ENCODE measurements at regions not wholly inside any gene's neighbourhood (a gene's known extent, or its start where the extent isn't known, plus 50 kb on each side); places are given as distances from the start of the nearest gene placed in this dataset.

DNA sequence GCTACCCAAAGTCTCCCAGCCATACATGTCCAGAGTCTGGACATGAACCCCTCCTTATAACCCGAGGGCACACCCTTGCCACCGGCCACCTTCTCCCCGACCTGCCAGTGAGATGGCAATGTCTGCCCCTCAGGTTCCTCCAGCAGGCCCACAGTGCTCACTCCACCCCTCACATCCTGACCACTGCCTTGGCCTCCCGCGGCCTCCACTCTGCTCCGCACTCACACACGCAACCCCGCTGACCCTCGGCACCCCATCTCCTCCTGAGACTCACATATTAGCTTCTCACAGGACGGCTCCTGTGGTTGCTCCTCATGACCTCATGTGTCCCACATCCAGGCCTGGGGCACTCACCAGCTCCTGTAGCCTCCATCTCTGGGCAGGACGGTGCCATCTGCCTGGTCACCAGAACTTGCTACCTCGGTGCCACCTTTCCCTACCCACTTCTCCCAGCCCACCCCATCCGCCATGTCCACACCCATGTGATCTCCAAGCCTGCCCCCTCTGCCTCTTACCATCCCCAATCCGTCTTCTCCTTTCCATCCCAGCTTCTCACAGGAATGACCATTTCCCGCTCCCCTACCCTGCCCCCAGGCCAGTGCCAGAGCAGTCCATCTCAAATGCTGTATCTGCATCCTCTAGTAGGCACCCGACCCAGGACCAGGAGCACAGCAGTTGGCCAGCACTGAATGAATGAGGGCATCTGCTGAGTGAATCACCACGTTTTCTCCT is 198.6 kb upstream of the DIO3 start:
- no peak for DNase-seq

DNA sequence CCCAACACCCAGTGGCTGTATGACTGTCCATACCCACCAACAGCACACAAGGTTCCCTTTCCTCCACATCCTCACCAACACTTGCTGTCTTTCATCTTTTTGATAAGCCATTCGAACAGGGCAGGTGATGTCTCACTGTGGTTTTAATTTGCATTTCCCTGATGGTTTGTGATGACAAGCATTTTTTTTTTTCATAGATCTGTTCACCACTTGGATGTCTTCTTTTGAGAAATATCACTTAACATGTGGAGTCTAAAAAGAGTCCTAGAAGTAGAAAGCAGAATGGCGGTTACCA is 198.1 kb upstream of the DIO3 start:
- DNase-seq: no peak

DNA sequence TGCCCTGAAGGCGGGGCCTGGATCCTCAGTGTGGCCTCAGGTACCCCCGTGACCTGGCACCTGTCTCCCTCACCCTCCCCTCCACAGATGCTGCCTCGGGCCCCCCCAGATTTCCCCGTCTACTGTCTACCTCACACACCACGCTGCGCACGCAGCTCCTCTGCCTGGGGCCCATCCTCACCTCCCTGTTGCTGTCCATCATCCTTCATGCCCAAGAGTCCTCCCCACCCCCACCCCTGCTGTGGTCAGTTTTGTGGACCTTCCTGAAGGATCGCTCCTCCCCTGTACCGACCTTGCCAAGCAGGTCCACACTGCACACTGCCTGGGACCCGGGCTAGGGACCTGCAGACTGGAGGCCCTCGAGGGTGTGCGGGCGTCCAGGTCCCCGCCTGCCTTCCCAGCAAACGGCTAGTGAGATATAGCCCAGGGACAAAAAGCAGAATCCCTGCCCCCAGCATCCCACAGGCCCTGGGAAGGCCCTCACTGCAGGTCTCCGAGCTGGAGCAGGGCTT is 197.4 kb upstream of the DIO3 start:
- no peak for DNase-seq

DNA sequence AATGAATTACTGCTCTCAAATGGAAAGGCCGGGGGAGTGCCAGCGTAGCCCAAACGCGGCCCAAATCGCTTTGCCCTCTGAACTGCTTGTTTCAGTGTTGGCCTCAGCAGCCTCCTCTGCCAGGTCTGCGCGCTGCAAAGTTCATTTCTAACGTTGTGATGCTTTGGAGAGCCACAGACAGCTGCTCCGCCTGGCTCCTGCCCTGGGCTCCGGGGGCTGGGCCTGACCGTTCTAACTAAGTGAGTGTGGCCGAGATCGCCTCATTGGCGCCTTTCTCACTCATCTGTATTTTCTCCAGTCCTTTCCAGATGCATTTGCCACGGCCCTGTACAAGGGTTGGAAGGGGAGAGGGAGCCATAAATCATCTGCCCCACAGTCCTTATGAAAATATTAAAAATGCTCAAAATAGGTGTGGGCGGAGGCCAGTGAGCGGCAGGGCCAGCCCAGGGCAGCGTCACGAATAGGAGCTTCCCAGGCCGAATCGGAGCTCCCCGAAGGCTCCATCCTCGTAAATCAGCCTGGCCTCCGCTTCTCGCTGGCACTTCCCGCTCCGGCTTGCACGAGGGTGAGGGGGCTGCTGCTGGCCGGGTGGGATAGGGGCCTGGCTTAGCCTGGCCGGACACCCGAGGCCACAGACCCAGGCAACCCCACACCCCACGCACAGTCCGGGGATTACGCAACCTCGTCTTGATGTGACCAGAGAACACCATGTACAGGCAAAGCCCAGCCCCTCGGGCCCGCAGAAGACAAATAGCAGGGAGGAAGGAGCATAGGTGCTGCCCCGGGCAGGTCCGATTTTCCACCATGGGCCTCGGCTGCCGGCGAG is 196.6 kb upstream of the DIO3 start:
- no peak for DNase-seq

DNA sequence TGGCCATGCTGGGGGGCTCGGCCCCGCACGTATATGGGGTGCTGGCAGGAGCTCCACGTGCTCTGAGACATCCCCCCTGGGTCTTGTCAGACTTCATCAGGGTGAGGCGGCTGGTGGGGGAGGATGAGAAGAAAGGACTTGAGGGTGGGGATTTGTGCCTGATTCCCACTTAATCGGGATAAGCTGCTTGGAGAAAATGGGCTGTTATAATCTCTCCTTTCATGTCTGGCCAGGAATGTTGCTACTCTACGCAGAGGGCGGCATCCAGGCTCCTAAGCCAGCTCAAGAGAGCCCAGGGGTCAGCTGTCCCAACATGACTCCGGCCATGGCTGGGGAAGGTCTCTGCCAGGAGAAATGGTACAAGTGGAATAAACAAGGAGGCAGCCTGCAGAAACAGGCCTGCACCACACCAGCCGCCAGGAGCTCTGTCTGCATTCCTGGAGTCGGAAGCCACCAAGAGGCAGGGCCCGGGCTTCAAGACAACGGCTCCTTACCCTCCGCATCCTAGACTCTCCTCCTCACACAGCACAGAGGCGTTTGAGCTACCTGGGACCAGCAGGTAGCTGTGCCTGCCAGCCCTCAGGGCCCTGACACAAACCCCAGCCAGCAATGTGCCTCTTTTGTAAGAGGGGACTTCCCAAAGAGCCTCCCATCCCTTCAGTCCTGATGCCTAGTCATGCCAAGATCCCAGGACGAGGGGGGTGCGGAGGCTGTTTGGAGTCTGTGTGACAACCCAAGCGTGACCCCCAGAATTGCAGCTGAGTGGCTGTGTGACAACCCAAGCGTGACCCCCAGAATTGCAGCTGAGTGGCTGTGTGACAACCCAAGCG is 195.8 kb upstream of the DIO3 start:
- no peak for DNase-seq

DNA sequence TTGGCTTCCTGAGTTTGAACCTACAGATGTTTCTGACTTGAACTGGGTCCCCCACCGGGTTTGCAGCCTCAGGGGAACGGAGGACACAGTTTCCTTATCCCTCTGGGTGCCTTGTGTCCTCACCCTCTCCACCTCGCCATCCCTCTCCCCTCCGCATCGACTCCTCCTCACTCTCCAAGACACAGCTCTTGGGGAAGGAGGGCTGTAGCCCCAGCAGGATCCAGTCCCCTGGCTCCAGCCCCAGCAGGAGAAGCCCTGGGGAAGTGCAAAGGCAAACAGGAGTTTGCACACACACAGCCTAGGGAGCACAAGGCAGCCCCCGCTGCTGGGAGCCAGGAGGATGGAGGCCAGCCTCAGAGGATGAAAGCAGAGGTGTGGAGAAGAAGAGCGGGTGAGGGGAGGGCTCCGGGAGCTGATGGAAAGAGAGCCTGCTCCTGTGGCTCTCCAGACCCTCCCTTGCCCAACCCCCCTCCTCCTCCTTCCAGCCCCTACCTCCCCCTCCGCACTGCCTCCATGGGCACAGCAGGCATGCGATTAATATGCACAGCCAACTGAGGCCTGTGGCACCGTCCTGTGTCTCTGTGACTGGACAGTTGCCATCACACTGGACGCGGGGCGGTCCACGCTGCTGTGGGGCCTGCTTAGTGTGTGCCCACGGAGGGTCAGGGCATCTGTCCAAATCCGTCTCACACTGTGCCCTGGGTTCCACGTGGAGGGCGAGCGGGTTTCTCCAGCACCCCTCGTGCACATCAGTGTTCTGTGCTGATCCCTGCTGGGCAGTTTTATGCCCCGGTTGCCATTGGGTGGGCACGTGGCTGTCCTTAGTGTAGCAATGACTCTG is 193.7 kb upstream of the DIO3 start:
- no peak for DNase-seq

DNA sequence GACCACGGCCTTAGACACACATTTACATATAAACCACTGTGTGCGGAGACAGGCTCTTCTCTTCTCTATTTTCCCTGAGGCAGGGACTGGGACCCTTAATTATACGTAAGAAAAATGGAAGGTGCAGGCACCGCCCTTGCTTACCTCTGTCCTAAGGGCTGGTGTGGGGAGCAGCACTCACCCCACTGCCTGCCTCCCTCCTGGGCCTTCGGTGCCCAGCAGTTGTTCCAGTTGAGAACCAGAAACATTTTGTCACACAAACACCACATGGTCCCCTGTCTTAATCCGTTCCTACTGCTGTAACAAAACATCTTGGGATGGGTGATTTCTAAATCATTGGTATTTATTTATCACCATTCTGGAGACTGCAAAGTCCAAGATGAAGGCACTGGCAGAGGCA is 192.7 kb upstream of the DIO3 start:
- no peak for DNase-seq

DNA sequence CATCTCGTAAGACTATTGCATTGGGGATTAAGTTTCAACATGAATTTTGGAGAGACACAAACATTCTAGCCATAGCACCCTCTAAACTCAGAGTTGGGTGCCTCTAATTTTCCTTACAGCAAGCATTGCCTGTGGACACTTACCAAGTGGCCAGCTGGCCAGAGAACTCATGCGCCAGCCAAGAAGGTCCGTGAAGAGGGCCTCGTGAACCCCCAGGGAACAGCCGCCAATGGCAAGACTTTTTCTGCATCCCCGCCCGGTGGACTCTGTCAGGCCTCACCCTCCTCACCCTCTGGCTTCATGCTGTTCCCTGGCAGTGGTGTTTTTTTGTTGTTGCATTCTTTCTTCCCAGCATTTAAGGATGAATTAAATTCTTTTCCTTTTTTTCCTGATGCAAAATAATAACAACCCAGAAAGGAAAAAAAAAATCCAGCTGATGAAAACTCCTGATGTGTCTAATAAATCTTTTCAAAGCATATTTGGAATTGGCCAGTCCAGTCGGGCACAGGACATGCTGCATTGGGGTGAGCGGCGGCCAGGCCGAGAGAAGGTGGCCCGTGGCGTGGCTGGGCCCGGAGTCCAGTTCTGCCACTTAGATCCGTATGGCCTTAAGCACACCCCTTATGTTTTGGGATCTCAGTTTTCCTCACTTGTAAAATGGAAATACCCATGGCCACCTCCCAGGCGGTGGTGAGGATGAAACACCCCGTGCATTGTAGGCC is 191.9 kb upstream of the DIO3 start:
- DNase-seq: no peak

DNA sequence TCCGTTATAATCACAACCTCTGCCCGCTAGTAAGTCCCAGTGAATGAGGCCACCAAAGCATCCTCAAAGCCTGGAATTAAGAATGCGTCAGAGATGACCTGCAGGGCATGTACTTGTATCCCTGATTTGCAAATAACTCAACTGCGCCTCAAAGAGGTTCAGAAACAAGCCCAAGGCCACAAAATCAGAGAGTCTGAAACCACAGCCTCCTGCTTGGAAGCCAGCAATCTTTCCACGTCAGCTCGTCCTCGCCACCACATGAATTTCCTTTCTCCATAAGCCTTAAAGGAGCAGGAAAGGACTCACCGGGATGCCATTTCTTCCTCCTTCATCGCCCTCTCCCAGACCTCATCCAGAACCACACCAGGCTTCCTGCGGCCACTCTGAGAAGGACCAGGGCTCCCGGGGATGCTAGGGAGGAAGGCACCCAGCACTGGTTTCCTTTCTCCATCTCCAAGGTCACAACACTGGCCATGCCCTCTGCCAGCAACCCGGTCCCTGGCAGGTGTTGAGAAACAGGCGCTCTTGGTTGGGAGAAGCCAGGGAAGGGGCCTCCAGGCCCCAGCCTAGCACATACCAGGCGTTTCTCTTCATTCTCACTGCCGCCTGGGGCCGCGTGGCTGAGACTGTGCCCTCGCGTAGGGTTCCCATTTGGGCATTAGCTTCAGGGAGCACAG is 191.2 kb upstream of the DIO3 start:
- DNase-seq: no peak

DNA sequence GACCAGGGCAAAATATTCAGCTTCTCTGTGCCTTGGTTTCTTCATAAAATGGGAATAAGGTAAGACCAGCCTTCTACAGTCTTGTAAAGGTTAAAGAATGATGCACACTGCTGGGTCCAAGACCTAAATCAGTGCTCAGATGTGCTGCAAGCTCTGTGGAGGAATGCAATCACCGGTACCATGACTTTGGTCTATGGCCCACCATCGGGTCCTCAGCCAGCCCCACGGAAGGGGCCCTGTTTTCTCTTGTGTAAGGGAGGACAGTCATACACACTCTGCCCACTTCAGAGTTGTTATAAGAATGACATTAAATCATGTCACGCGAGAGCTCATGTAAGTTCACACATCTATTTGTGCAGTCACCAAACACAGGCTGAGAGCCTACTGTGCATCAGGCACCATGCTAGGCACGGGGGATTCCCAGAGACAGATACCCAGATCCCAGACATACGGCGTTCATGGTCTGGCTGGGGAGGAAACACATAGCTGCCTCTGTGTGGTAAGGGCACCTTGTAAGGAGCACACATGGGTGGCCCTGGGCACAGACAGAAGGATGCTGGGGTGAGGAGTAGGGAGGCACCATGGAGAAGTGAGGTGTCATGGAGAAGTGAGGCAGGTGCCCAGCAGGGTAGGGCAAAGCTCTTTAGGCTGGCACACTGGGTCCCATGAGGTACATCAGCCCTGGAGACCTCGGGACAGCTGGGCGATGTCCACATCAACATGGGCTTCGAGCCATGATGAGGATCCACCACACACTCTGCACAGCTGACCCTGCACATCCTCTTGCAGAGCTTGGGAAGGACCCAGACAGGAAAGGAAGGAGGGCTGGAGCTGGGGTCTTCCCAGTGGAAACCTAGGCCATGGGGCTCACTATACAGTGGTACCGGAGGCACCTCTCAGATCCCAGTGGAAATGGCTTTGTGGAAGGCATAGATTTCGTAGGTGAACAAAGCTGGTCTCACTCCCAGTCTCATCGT is 190.4 kb upstream of the DIO3 start:
- DNase-seq: no peak

DNA sequence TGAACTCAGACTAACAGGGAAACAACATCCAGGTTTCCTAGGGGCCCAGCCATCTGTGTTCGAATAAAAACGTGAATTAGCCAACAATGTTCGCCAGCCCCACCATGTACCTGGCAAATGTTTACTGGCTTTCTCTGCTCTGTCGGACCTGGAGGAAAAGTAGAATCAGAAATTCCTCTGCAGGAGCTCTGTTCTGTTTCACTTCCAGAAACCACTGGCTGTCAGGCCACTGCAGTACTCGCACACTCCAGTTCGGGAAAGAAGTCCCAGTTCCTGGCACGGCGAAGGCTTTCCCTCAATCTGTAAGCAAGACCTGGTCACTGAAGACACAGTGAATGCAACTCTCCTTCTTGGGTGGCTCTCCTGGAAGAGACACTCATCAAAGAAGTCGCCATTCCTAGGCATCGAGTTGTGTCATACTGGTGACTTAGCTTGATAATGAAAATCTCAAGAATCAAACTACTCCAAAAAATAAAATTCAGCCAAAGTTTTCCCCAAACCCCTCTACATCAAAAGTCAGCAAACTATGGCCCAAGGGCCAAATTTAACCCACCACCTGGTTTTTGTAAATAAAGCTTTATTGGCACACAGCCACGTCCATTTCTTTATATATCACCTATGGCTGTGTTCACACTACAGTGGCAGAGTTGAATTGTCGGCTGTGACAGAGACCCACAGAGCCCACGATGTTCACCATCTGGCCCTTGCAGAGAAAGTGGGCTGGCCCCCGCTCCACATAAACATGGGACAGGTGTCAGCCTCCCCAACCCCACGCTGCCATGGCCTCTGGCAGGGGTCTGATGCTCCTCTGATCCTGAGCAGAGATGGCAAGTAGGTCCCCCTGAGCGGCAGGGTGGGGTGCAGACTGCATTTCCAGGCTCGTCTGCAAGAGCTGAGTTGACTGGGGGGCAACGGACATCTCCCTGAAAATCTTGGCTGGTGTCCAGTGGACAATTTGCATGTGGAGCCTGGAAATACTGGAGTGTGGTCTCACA is 189.2 kb upstream of the DIO3 start:
- DNase-seq: no peak

DNA sequence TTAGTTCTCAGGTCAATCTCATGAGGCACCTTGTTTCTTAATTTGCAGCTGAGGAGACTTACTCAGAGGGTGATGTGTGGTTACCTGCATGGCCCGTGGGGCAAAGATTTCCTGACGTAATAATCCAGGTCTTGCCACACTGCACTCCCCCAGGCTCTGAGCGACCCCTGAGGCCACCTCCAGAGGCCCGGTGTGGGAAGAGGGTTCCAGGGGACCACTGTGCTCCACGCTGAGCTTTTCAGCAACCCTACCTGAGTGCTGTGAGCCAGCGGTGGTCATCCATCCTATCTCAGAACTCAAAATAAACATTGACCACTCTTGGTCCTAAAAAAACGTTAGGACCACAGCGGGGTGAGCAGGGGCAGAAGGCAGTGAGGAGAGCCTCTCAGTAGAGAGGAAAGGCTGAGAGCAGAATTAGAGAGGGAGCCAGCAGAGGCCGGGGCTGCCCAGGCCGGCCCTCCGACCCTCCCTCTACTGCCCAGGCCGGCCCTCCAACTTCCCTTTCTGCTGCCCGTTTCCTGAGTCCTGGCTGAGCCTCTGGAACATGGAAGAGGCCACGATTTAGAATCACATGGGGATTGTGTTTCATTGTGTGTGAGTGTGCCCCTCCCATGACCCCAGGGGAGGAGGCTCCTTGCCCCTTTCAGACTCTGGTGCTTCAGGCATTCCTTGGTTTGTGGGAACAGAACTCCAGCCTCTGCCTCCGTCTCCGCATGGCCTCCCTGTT is 188.2 kb upstream of the DIO3 start:
- DNase-seq: no peak

DNA sequence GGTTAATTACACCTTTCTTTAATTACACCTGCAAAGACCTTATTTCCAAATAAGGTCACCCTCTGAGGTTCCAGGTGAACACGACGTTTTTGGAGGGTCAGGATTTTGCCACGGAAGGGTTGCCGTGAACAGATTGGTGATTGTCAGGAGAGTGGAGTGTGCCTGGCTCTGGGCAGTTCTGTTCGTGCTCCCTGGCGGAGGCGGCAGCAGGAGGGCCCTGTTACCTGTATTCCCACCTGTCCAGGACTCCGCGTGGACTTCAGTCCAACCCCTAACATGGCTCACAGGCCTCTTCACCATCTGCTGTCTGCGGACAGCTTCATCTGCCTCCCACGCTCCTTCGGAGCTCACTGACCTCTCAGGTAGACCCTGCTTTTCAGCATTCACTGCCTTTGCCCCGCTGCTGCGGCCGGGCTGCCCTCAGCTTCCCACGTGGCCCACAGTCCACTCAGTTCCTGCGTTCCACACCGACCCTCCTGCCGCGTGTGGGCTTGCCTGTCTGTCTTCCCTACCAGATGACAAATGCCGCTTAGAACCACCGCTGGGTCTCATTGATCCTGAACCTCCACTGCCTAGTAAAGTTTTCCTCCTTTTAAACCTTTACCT is 187.5 kb upstream of the DIO3 start:
- no peak for DNase-seq

DNA sequence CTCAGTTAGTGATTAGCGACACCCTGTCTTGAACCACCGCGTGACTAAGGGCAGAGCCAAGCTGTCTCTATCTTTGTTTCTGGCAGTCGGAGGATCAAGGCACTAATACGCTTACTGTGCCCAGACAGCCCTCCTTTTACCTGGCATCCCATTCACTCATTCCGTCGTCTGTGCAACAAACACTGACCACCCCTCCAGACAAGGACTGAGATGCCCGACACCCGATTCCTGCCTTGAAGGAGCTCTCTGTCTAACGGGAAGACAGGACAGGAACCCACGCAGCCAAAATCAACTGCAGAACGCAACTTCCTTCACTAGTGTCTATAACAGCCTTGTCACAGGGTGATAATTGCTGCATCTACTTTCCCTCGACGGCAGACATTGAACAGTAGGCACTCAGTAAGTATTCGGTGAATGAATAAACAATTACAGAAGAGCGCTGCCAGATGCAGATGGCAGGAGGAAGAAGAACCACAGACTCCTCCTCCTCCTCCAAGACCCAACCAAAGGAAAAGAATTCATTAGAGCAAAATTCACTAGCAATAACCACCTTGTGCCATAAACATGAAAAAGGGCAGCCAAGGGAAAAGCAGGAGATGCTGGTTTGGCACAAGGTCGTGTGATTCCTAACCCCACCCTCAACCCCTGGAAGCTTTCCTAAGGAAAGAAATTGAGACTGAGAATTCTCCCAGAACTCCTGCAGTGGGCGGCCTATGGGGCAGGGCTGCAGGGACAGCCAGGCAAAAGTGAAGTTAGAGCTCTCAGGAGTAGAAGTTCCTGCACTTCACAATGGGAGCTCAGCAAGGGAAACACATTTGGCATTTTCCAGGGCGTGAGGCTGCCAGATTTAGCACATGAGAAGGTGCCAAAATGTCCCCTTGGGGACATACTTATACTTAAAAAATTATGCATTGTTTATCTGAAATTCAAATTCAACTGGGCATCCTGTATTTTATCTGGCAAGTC is 186.6 kb upstream of the DIO3 start:
- DNase-seq: no peak

DNA sequence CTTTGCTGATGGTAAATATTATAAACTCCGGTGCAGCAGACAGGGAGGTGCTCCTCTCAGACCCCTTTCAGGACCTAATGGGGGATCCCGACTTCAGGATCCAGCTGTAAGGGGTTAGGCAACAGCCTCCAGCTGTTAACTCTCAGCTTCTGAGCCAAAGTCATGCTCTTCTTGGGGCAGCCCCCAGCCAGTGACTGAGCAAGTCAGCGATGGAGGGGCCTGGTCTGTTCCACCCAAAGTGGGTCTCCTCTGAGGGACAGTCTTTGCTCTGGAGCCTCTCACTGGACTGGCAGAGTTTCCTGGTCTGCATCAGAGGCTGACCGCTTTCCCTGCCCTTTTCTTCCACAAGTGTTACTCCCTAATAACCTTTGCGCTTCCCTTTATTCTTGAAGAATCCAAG is 184.2 kb upstream of the DIO3 start:
- DNase-seq: no peak

DNA sequence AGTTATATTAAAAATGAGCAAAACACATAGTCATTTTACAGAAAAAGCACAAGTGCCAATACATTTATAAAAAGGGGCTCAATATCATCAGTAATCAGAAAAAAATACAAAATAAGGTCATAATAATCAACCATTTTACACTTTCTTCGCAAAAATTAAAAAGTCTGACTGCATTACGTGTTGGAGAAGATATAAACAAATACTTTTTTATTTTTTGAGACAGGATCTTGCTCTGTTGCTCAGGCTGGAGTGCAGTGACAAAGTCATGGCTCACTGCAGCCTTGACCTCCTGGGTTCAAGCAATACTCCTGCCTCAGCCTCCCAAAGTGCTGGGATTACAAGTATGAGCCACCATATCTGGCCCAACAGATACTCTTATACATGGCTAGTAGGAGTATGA is 181.5 kb upstream of the DIO3 start:
- DNase-seq: no peak
